Suprapubic skin (tissue), 4 donors: ENCODE measurements at regions not wholly inside any gene's neighbourhood (a gene's known extent, or its start where the extent isn't known, plus 50 kb on each side); places are given as distances from the start of the nearest gene placed in this dataset.

Experiments used
- EP300 ChIP-seq: sonication (generic); formaldehyde crosslinking; IDR thresholded peaks from one replicate; pipeline ENCODE4 v1.6.1; 2017; ENCODE audit warnings: antibody characterized with exemption
- POLR2A ChIP-seq, 2 donors: fragments of 450-650 bp; IDR thresholded peaks; one replicate each; pipeline ENCODE4 v1.6.1; 2017; ENCODE audit warnings: antibody characterized with exemption in 2 of 2, mild to moderate bottlenecking in 2 of 2, moderate library complexity in 2 of 2
- POLR2AphosphoS5 ChIP-seq, 3 donors: sonication (generic); formaldehyde crosslinking; IDR thresholded peaks; one replicate each; pipeline ENCODE4 v1.6.1; 2017; ENCODE audit warnings: antibody characterized with exemption in 3 of 3
- TF ChIP-seq, protein P1 (sequence below), 2 donors: fragments of 200-600 bp in 1 of 2; fragments of 450-650 bp in 1 of 2; sonication (generic) in 1 of 2; IDR thresholded peaks; one replicate each; pipeline ENCODE4 v1.5.1; 2016 to 2019; ENCODE audit warnings: antibody characterized with exemption in 2 of 2, mild to moderate bottlenecking in 1 of 2, moderate library complexity in 1 of 2

DNA sequence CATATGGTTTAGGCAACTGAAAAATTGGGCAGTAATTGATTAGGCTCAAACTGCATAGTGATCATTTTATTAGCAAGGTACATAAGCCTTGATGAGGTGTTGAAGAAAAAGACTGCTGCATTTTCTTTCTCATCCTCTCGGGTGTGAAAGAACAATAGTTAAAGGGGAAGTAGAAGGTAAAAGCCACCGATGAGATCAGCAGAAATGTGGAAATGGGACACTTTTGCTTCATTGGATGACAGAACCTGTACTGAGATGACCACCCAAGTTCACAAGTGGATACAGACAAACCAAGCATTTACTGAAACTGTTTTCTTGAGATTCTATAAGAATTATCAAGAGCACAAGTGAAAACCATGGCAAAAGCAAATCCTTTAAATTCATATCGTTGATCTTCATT is 184.0 kb downstream of the TMX1 start:
- TF ChIP-seq POLR2AphosphoS5 (IDR thresholded peaks at IDR 0.05) (no peak), POLR2A (IDR thresholded peaks at IDR 0.05) (no peak), EP300 (no peak)
- TF ChIP-seq, protein P1, sequence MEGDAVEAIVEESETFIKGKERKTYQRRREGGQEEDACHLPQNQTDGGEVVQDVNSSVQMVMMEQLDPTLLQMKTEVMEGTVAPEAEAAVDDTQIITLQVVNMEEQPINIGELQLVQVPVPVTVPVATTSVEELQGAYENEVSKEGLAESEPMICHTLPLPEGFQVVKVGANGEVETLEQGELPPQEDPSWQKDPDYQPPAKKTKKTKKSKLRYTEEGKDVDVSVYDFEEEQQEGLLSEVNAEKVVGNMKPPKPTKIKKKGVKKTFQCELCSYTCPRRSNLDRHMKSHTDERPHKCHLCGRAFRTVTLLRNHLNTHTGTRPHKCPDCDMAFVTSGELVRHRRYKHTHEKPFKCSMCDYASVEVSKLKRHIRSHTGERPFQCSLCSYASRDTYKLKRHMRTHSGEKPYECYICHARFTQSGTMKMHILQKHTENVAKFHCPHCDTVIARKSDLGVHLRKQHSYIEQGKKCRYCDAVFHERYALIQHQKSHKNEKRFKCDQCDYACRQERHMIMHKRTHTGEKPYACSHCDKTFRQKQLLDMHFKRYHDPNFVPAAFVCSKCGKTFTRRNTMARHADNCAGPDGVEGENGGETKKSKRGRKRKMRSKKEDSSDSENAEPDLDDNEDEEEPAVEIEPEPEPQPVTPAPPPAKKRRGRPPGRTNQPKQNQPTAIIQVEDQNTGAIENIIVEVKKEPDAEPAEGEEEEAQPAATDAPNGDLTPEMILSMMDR (IDR thresholded peaks at IDR 0.05): no peak
